Activated CD4-positive, alpha-beta T cell treated with anti-CD3 and anti-CD28 coated beads, Interleukin-2, amount 50 U/mL, for 16 hours (primary cell): ENCODE measurements at regions not wholly inside any gene's neighbourhood (a gene's known extent, or its start where the extent isn't known, plus 50 kb on each side); places are given as distances from the start of the nearest gene placed in this dataset.
A peak's percentile ranks its signal among the peaks of the same experiment; 100 is the strongest.
"Not testable (repeated sequence)": the region's sequence is repeated elsewhere in the genome, so short reads cannot be mapped to it uniquely, and the experiment has no call there.

Source experiments
- DNase-seq: peaks from one replicate; pipeline ENCODE4 v3.0.0-alpha.2; 2020

GRCh38 chr13:50277906-50278305, 262.7 kb downstream of the KCNRG start:
- DNase-seq: no peak

GRCh38 chr13:50280441-50280937, 265.2 kb downstream of the KCNRG start:
- DNase-seq: no peak

GRCh38 chr13:50282016-50282415, 266.8 kb downstream of the KCNRG start:
- no peak for DNase-seq

- DNase-seq: no peak
Measured at GRCh38 chr13:50283017-50283416, 267.8 kb downstream of the KCNRG start.

GRCh38 chr13:50284540-50284939, 269.3 kb downstream of the KCNRG start:
- DNase-seq: peak; percentile 20

GRCh38 chr13:50285283-50285682, 270.0 kb downstream of the KCNRG start:
- no peak for DNase-seq

- DNase-seq: no peak
Measured at GRCh38 chr13:50286324-50286723, 271.1 kb downstream of the KCNRG start.

GRCh38 chr13:50290186-50290585, 274.9 kb downstream of the KCNRG start:
- DNase-seq: peak; percentile 1

GRCh38 chr13:50291611-50292010, 276.4 kb downstream of the KCNRG start:
- DNase-seq: no peak

GRCh38 chr13:50292081-50292480, 276.8 kb downstream of the KCNRG start:
- DNase-seq: no peak

- DNase-seq: not testable (repeated sequence)
Measured at GRCh38 chr13:50294425-50294824, 279.2 kb downstream of the KCNRG start.

- DNase-seq: no peak
Measured at GRCh38 chr13:50299546-50300249, 284.5 kb downstream of the KCNRG start.

- no peak for DNase-seq
Measured at GRCh38 chr13:50303963-50304721, 288.9 kb downstream of the KCNRG start.

- no peak for DNase-seq
Measured at GRCh38 chr13:50306156-50306555, 290.9 kb downstream of the KCNRG start.

GRCh38 chr13:50309318-50309717, 294.1 kb downstream of the KCNRG start:
- no peak for DNase-seq

- no peak for DNase-seq
Measured at GRCh38 chr13:50309882-50310594, 294.8 kb downstream of the KCNRG start.

GRCh38 chr13:50310734-50311133, 295.5 kb downstream of the KCNRG start:
- no peak for DNase-seq

GRCh38 chr13:50318887-50319286, 303.6 kb downstream of the KCNRG start:
- no peak for DNase-seq

- DNase-seq: no peak
Measured at GRCh38 chr13:50319635-50320255, 304.5 kb downstream of the KCNRG start.

GRCh38 chr13:50320271-50320862, 305.1 kb downstream of the KCNRG start:
- DNase-seq: no peak

- no peak for DNase-seq
Measured at GRCh38 chr13:50322006-50322405, 306.8 kb downstream of the KCNRG start.

GRCh38 chr13:50323440-50324065, 308.3 kb downstream of the KCNRG start:
- DNase-seq: no peak
